H1 (cell line): ENCODE measurements at regions not wholly inside any gene's neighbourhood (a gene's known extent, or its start where the extent isn't known, plus 50 kb on each side); places are given as distances from the start of the nearest gene placed in this dataset.

ENCODE experiments used
- CTCF ChIA-PET: fragments of 300-600 bp; sonication (Branson Sonifier 250); formaldehyde crosslinking; loops from one replicate; lab custom pipeline; 2021; ENCODE audit not compliant: partially characterized antibody; lab: Charles Lee
- POLR2A ChIA-PET: fragments of 300-600 bp; sonication (Branson Sonifier 250); formaldehyde crosslinking; loops from one replicate; lab custom pipeline; 2021; ENCODE audit warnings: inconsistent platforms; ENCODE audit not compliant: partially characterized antibody; lab: Charles Lee
- DNase-seq, 2 experiments: peaks; one replicate each; pipeline versions ENCODE4 v3.0.0 to v3.0.0-alpha.2; 2010 to 2022; ENCODE audit warnings: low spot score in 2 of 2, low read depth in 1 of 2, mixed read lengths in 1 of 2
- FAIRE-seq: peaks from 2 replicates; lab custom pipeline; 2011; peaks lifted over from hg19 to GRCh38; lab: Jason Lieb, UNC
- H2AFZ ChIP-seq: 2 replicates; pipeline ENCODE4 v1.8.1; 2012; ENCODE audit warnings: low read length, inconsistent platforms
- H2AK5ac ChIP-seq: 2 replicates; pipeline ENCODE4 v1.6.1; 2013; ENCODE audit warnings: low read depth, low read length
- H2BK120ac ChIP-seq: replicated peaks from 2 replicates; pipeline ENCODE3; 2013; ENCODE audit warnings: low read depth, low read length, inconsistent platforms
- H2BK12ac ChIP-seq: 2 replicates; pipeline ENCODE4 v1.6.1; 2013; ENCODE audit warnings: low read depth, low read length
- H2BK15ac ChIP-seq: 2 replicates; pipeline ENCODE4 v1.6.1; 2013; ENCODE audit warnings: low read length
- H2BK20ac ChIP-seq: 2 replicates; pipeline ENCODE4 v1.6.1; 2013; ENCODE audit warnings: low read length
- H2BK5ac ChIP-seq: 2 replicates; pipeline ENCODE4 v1.6.1; 2013; ENCODE audit warnings: low read depth, low read length
- H3K14ac ChIP-seq: 2 replicates; pipeline ENCODE4 v1.6.1; 2013; ENCODE audit warnings: inconsistent platforms; ENCODE audit not compliant: insufficient read length
- H3K18ac ChIP-seq: 2 replicates; pipeline ENCODE4 v1.6.1; 2013; ENCODE audit warnings: low read length; ENCODE audit errors: extremely low read depth
- H3K23ac ChIP-seq: 2 replicates; pipeline ENCODE4 v1.6.1; 2013; ENCODE audit warnings: inconsistent platforms; ENCODE audit not compliant: insufficient read length
- H3K23me2 ChIP-seq: 2 replicates; pipeline ENCODE4 v1.6.1; 2013; ENCODE audit warnings: low read depth, low read length
- H3K27ac ChIP-seq: 2 replicates; pipeline ENCODE4 v1.6.1; 2011; ENCODE audit warnings: low read depth, low read length, inconsistent platforms
- H3K27me3 ChIP-seq, 4 experiments: replicated peaks in 1 of 4; 1 replicate in 1 of 4; 2 replicates in 3 of 4; pipeline versions ENCODE4 v1.6.1 to v1.8.1; 2011 to 2013; ENCODE audit warnings: low read length in 3 of 4, mild to moderate bottlenecking in 3 of 4, inconsistent platforms in 2 of 4, mixed read lengths in 2 of 4, moderate library complexity in 1 of 4; ENCODE audit not compliant: control insufficient read depth in 3 of 4, insufficient read depth in 3 of 4; ENCODE audit errors: extremely low read depth in 1 of 4
- H3K36me3 ChIP-seq, 4 experiments: 2 replicates each; pipeline versions ENCODE4 v1.6.1 to v1.8.1; 2011 to 2013; ENCODE audit warnings: mild to moderate bottlenecking in 4 of 4, low read length in 3 of 4, moderate library complexity in 2 of 4, control low read depth in 1 of 4, inconsistent platforms in 1 of 4; ENCODE audit not compliant: insufficient read depth in 4 of 4, control insufficient read depth in 2 of 4
- H3K4ac ChIP-seq: replicated peaks from 2 replicates; pipeline ENCODE3; 2013; ENCODE audit warnings: low read length, low read depth, mixed read lengths, inconsistent platforms; ENCODE audit not compliant: insufficient read length
- H3K4me1 ChIP-seq, 4 experiments: replicated peaks in 1 of 4; 1 replicate in 1 of 4; 2 replicates in 3 of 4; pipeline versions ENCODE4 v1.6.1 to v1.8.1; 2011 to 2013; ENCODE audit warnings: low read length in 3 of 4, inconsistent platforms in 2 of 4, mixed read lengths in 1 of 4; ENCODE audit not compliant: insufficient read depth in 4 of 4, control insufficient read depth in 3 of 4
- H3K4me2 ChIP-seq, 2 experiments: 2 replicates each; pipeline versions ENCODE4 v1.6.1 to v1.8.1; 2011 to 2013; ENCODE audit warnings: low read depth in 2 of 2, low read length in 2 of 2, control low read depth in 1 of 2, inconsistent platforms in 1 of 2, mild to moderate bottlenecking in 1 of 2; ENCODE audit not compliant: insufficient read depth in 1 of 2
- H3K4me3 ChIP-seq, 4 experiments: fragments of 200-600, 300-600 bp in 1 of 4; sonication (generic), shearing (Covaris generic), sonication (Bioruptor Twin) in 1 of 4; 2 replicates each; pipeline versions ENCODE4 v1.5.1 to v1.8.1; 2011 to 2016; ENCODE audit warnings: low read length in 4 of 4, low read depth in 3 of 4, control low read depth in 2 of 4, inconsistent platforms in 2 of 4, mild to moderate bottlenecking in 2 of 4, mixed read lengths in 1 of 4, moderate library complexity in 1 of 4; ENCODE audit not compliant: insufficient read depth in 2 of 4; ENCODE audit errors: extremely low read depth in 1 of 4
- H3K56ac ChIP-seq: replicated peaks from 2 replicates; pipeline ENCODE3; 2013; ENCODE audit warnings: low read depth, mild to moderate bottlenecking, mixed read lengths, low read length, inconsistent platforms; ENCODE audit not compliant: insufficient read length
- H3K79me1 ChIP-seq: 2 replicates; pipeline ENCODE4 v1.6.1; 2013; ENCODE audit warnings: low read depth, low read length, control low read depth
- H3K79me2 ChIP-seq, 2 experiments: 2 replicates each; pipeline versions ENCODE4 v1.6.1 to v1.8.1; 2012 to 2013; ENCODE audit warnings: low read length in 2 of 2, mild to moderate bottlenecking in 2 of 2, inconsistent platforms in 1 of 2; ENCODE audit not compliant: insufficient read depth in 2 of 2, control insufficient read depth in 1 of 2
- H3K9ac ChIP-seq, 4 experiments: replicated peaks in 1 of 4; 1 replicate in 1 of 4; 2 replicates in 3 of 4; pipeline versions ENCODE4 v1.6.1 to v1.8.1; 2011 to 2013; ENCODE audit warnings: low read depth in 3 of 4, low read length in 3 of 4, control low read depth in 2 of 4, mild to moderate bottlenecking in 2 of 4, moderate library complexity in 2 of 4, inconsistent platforms in 1 of 4; ENCODE audit errors: extremely low read depth in 1 of 4
- H3K9me3 ChIP-seq, 2 experiments: 2 replicates each; pipeline versions ENCODE4 v1.6.1 to v1.8.1; 2012 to 2013; ENCODE audit warnings: mild to moderate bottlenecking in 2 of 2, moderate library complexity in 2 of 2, control low read depth in 1 of 2, inconsistent platforms in 1 of 2, low read depth in 1 of 2, low read length in 1 of 2, mixed read lengths in 1 of 2; ENCODE audit not compliant: insufficient read depth in 2 of 2
- H4K20me1 ChIP-seq, 2 experiments: replicated peaks in 1 of 2; 2 replicates each; pipeline versions ENCODE3 to v1.8.1; 2011 to 2013; ENCODE audit warnings: inconsistent platforms in 2 of 2, low read length in 2 of 2, mild to moderate bottlenecking in 1 of 2; ENCODE audit not compliant: insufficient read depth in 2 of 2, control insufficient read depth in 1 of 2
- H4K5ac ChIP-seq: 2 replicates; pipeline ENCODE4 v1.6.1; 2013; ENCODE audit warnings: low read length, low read depth, mixed read lengths, inconsistent platforms; ENCODE audit not compliant: insufficient read length
- H4K8ac ChIP-seq: 2 replicates; pipeline ENCODE4 v1.8.0; 2013; ENCODE audit warnings: mild to moderate bottlenecking, moderate library complexity, low read length, inconsistent platforms; ENCODE audit not compliant: insufficient read depth; ENCODE audit errors: extremely low read depth
- H4K91ac ChIP-seq: replicated peaks from 2 replicates; pipeline ENCODE3; 2013; ENCODE audit warnings: low read length, mixed read lengths, inconsistent platforms; ENCODE audit not compliant: insufficient read length
- EP300 ChIP-seq, 2 experiments: IDR thresholded peaks; 1 replicate in 1 of 2; 2 replicates in 1 of 2; pipeline ENCODE4 v1.6.1; 2011 to 2012; ENCODE audit warnings: low read depth in 2 of 2, low read length in 2 of 2, mild to moderate bottlenecking in 2 of 2, borderline replicate concordance in 1 of 2, inconsistent platforms in 1 of 2, moderate library complexity in 1 of 2
- FOSL1 ChIP-seq: IDR thresholded peaks from 2 replicates; pipeline ENCODE4 v1.6.1; 2011; ENCODE audit warnings: mild to moderate bottlenecking, low read depth, low read length, moderate library complexity; ENCODE audit not compliant: insufficient read depth
- SP1 ChIP-seq: IDR thresholded peaks from 2 replicates; pipeline ENCODE4 v1.6.1; 2011; ENCODE audit warnings: low read depth, low read length
- SRF ChIP-seq: IDR thresholded peaks from 2 replicates; pipeline ENCODE4 v1.6.1; 2011; ENCODE audit warnings: mild to moderate bottlenecking, low read depth, low read length, moderate library complexity
- WGBS, 2 experiments: shearing (Covaris generic) in 1 of 2; methylation state at CpG; one replicate each; pipeline versions ENCODE4 v1.1.6 to v1.1.7; 2013 to 2015; ENCODE audit warnings: low lambda C conversion rate in 2 of 2, mixed read lengths in 2 of 2, inconsistent platforms in 1 of 2, low coverage in 1 of 2, missing lambda C conversion rate in 1 of 2; ENCODE audit not compliant: insufficient replicate concordance in 2 of 2, insufficient coverage in 1 of 2, insufficient read length in 1 of 2; ENCODE audit errors: extremely low coverage in 1 of 2, missing lambda C conversion rate in 1 of 2; 5-methylcytosine and 5-hydroxymethylcytosine counted together
- TF ChIP-seq, protein P1 (sequence below): IDR thresholded peaks from 2 replicates; pipeline ENCODE4 v1.6.1; 2012; ENCODE audit warnings: low read length, inconsistent platforms
- TF ChIP-seq, protein P2 (sequence below): IDR thresholded peaks from 2 replicates; pipeline ENCODE4 v1.6.1; 2012; ENCODE audit warnings: inconsistent platforms

DNA sequence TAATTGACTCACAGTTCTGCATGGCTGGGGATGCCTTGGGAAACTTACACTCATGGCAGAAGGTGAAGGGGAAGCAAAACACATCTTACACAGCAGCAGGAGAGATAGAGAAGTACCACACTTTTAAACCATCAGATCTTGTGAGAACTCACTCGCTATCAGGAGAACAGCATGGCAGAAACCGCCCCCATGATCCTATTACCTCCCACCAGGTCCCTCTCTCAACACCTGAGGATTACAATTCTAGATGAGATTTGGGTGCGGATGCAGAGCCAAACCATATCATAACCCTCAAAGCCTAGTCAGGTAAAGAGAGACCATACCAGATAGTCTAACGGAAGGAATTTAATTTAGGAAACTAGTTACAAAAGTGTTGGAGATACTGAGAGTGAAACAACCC is 182.6 kb upstream of the ACVR2A start:
- Histone ChIP-seq H2BK12ac (no peak overlapping the region), H2BK120ac (no peak overlapping the region), H4K5ac (no peak overlapping the region), H2AK5ac (no peak overlapping the region), H3K36me3 (no peaks in the 10 kb centered on the region), H3K9me3 (no peaks in the 10 kb centered on the region), H2BK20ac (no peak overlapping the region), H3K4me1 (no peaks in the 10 kb centered on the region), H3K27ac (no peak overlapping the region), H3K79me2 (no peaks in the 10 kb centered on the region), H3K27me3 (no peaks in the 10 kb centered on the region), H4K20me1 (no peaks in the 10 kb centered on the region), H2BK5ac (no peak overlapping the region), H3K56ac (no peak overlapping the region), H3K23ac (no peak overlapping the region), H3K14ac (no peak overlapping the region), H4K8ac (no peak overlapping the region), H3K79me1 (no peaks in the 10 kb centered on the region), H4K91ac (no peak overlapping the region), H3K4me2 (no peak overlapping the region), H3K9ac (no peak overlapping the region), H2BK15ac (no peak overlapping the region), H3K4me3 (no peak overlapping the region), H3K18ac (no peak overlapping the region), H2AFZ (no peak overlapping the region), H3K4ac (no peak overlapping the region), H3K23me2 (no peaks in the 10 kb centered on the region)
- TF ChIP-seq SRF: no peak
- no peak for TF ChIP-seq EP300 (IDR thresholded peaks at IDR 0.05; ENCODE audit: borderline replicate concordance in 1 of 2, low read depth in 2 of 2, low read length in 2 of 2)
- no peak for TF ChIP-seq FOSL1
- TF ChIP-seq, protein P1, sequence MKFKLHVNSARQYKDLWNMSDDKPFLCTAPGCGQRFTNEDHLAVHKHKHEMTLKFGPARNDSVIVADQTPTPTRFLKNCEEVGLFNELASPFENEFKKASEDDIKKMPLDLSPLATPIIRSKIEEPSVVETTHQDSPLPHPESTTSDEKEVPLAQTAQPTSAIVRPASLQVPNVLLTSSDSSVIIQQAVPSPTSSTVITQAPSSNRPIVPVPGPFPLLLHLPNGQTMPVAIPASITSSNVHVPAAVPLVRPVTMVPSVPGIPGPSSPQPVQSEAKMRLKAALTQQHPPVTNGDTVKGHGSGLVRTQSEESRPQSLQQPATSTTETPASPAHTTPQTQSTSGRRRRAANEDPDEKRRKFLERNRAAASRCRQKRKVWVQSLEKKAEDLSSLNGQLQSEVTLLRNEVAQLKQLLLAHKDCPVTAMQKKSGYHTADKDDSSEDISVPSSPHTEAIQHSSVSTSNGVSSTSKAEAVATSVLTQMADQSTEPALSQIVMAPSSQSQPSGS: no peak
- TF ChIP-seq, protein P2, sequence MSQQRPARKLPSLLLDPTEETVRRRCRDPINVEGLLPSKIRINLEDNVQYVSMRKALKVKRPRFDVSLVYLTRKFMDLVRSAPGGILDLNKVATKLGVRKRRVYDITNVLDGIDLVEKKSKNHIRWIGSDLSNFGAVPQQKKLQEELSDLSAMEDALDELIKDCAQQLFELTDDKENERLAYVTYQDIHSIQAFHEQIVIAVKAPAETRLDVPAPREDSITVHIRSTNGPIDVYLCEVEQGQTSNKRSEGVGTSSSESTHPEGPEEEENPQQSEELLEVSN: no peak
- no peak for TF ChIP-seq SP1
- ChIA-PET POLR2A (no interaction called here), CTCF (no interaction called here)
- WGBS, 2 experiments: 87% methylated on average over 4 of the region's 4 CpGs; no CpG with 5 or more reads in 1 of the 2 experiments
- FAIRE-seq (no peak), DNase-seq (no peak)
